HG03457 (cell line): ENCODE measurements at regions not wholly inside any gene's neighbourhood (a gene's known extent, or its start where the extent isn't known, plus 50 kb on each side); places are given as distances from the start of the nearest gene placed in this dataset.

Experiments used
- ATAC-seq: cut with Tn5 transposase; IDR thresholded peaks from one replicate; pipeline ENCODE4 v1.9.1; 2021; ENCODE audit warnings: moderate number of reproducible peaks; ENCODE audit not compliant: unreplicated experiment

GRCh38 chr14:65222440-65222858, 120.1 kb upstream of the MAX start:
- ATAC-seq: no peak

- no peak for ATAC-seq
Observed at GRCh38 chr14:65223636-65224035, 121.3 kb upstream of the MAX start.

GRCh38 chr14:65224799-65225198, 122.5 kb upstream of the MAX start:
- ATAC-seq: no peak

- ATAC-seq: no peak
Observed at GRCh38 chr14:65225299-65226159, 123.2 kb upstream of the MAX start.

- ATAC-seq: no peak
Observed at GRCh38 chr14:65226824-65227604, 124.7 kb upstream of the MAX start.

GRCh38 chr14:65228436-65228835, 126.1 kb upstream of the MAX start:
- peak; percentile 67 for ATAC-seq

GRCh38 chr14:65228956-65229747, 126.8 kb upstream of the MAX start:
- no peak for ATAC-seq

- ATAC-seq: no peak
Observed at GRCh38 chr14:65229748-65230728, 127.7 kb upstream of the MAX start.

- ATAC-seq: no peak
Observed at GRCh38 chr14:65231286-65231980, 129.1 kb upstream of the MAX start.

GRCh38 chr14:65234752-65235361, 132.5 kb upstream of the MAX start:
- no peak for ATAC-seq

GRCh38 chr14:65237023-65237814, 134.9 kb upstream of the MAX start:
- ATAC-seq: no peak

- no peak for ATAC-seq
Observed at GRCh38 chr14:65237941-65238340, 135.6 kb upstream of the MAX start.

- ATAC-seq: no peak
Observed at GRCh38 chr14:65238456-65238855, 136.1 kb upstream of the MAX start.

GRCh38 chr14:65239143-65239937, 137.0 kb upstream of the MAX start:
- ATAC-seq: no peak

GRCh38 chr14:65239938-65240296, 137.6 kb upstream of the MAX start:
- ATAC-seq: no peak

GRCh38 chr14:65241125-65241752, 138.9 kb upstream of the MAX start:
- no peak for ATAC-seq

- ATAC-seq: no peak
Observed at GRCh38 chr14:65242732-65243134, 140.4 kb upstream of the MAX start.
